Thyroid gland (tissue), 4 donors: ENCODE measurements at regions not wholly inside any gene's neighbourhood (a gene's known extent, or its start where the extent isn't known, plus 50 kb on each side); places are given as distances from the start of the nearest gene placed in this dataset.

Experiments
- POLR2A ChIP-seq, 2 donors: fragments of 450-650 bp; IDR thresholded peaks; one replicate each; pipeline ENCODE4 v1.6.1; 2017; ENCODE audit warnings: antibody characterized with exemption in 2 of 2, mild to moderate bottlenecking in 2 of 2, moderate library complexity in 1 of 2
- TF ChIP-seq, protein P1 (sequence below), 6 experiments: fragments of 200-600 bp in 3 of 6; fragments of 450-650 bp in 3 of 6; sonication (generic) in 3 of 6; IDR thresholded peaks; one replicate each; pipeline ENCODE4 v1.5.1; 2016 to 2019; ENCODE audit warnings: antibody characterized with exemption in 6 of 6, mild to moderate bottlenecking in 2 of 6, inconsistent platforms in 1 of 6, moderate library complexity in 1 of 6

- TF ChIP-seq, protein P1, sequence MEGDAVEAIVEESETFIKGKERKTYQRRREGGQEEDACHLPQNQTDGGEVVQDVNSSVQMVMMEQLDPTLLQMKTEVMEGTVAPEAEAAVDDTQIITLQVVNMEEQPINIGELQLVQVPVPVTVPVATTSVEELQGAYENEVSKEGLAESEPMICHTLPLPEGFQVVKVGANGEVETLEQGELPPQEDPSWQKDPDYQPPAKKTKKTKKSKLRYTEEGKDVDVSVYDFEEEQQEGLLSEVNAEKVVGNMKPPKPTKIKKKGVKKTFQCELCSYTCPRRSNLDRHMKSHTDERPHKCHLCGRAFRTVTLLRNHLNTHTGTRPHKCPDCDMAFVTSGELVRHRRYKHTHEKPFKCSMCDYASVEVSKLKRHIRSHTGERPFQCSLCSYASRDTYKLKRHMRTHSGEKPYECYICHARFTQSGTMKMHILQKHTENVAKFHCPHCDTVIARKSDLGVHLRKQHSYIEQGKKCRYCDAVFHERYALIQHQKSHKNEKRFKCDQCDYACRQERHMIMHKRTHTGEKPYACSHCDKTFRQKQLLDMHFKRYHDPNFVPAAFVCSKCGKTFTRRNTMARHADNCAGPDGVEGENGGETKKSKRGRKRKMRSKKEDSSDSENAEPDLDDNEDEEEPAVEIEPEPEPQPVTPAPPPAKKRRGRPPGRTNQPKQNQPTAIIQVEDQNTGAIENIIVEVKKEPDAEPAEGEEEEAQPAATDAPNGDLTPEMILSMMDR (IDR thresholded peaks at IDR 0.05), result no peak
- no peak for TF ChIP-seq POLR2A (IDR thresholded peaks at IDR 0.05)
These were observed 99.5 kb downstream of the SNRPN start for GRCh38 chr15:25054329-25054728.
